Ascending aorta (tissue), 2 donors: ENCODE measurements at regions not wholly inside any gene's neighbourhood (a gene's known extent, or its start where the extent isn't known, plus 50 kb on each side); places are given as distances from the start of the nearest gene placed in this dataset.

ENCODE experiments used
- DNase-seq, 2 donors: peaks; one replicate each; pipeline ENCODE4 v3.0.0-alpha.2; 2019; ENCODE audit warnings: low spot score in 2 of 2
- H3K27ac ChIP-seq, 2 donors: fragments of 200-600 bp; sonication (generic); one replicate each; pipeline ENCODE4 v1.5.1; 2016 to 2017; ENCODE audit warnings: mild to moderate bottlenecking in 1 of 2
- H3K27me3 ChIP-seq: fragments of 200-600 bp; sonication (generic); one replicate; pipeline ENCODE4 v1.5.1; 2017
- H3K36me3 ChIP-seq, 2 donors: fragments of 200-600 bp; sonication (generic); one replicate each; pipeline ENCODE4 v1.5.1; 2016
- H3K4me1 ChIP-seq, 2 donors: fragments of 200-600 bp; sonication (generic); one replicate each; pipeline ENCODE4 v1.5.1; 2016 to 2017; ENCODE audit warnings: mild to moderate bottlenecking in 1 of 2
- H3K4me3 ChIP-seq, 2 donors: fragments of 200-600 bp; sonication (generic); one replicate each; pipeline ENCODE4 v1.5.1; 2016 to 2017; ENCODE audit warnings: mild to moderate bottlenecking in 1 of 2
- H3K9me3 ChIP-seq, 2 donors: fragments of 200-600 bp; sonication (generic); one replicate each; pipeline ENCODE4 v1.5.1; 2016
- intact Hi-C: fragments of 100-400 bp; cut with DNase I; formaldehyde crosslinking; loops from one replicate; pipeline ENCODE4 v1.15.1; 2023
- TF ChIP-seq, protein P1 (sequence below), 3 experiments: fragments of 200-600 bp in 2 of 3; fragments of 450-650 bp in 1 of 3; sonication (generic) in 2 of 3; IDR thresholded peaks; one replicate each; pipeline ENCODE4 v1.5.1; 2016 to 2019; ENCODE audit warnings: antibody characterized with exemption in 3 of 3, mild to moderate bottlenecking in 1 of 3, moderate library complexity in 1 of 3

DNA sequence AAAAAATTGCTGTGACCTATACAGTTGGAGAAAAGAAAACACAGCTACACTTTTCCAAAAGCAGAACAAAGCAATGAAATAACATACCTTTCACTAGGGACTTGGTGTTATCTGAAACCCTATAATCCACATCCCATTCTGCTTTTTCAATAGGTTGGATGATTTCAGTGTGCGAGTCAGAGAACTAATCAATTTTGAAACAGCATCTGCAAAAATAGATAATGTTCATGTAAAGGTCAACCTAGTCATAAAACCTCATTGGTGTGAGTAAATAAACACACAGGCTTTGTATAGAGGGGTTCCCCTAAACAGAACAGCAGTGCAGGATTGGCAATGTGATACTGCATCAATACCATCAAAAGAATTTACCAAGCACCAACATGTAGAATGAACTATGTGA is 173.0 kb upstream of the G2E3 start:
- no peak for DNase-seq
- Histone ChIP-seq H3K4me3 (no peak overlapping the region), H3K36me3 (no peaks in the 10 kb centered on the region), H3K9me3 (no peaks in the 10 kb centered on the region), H3K27ac (no peak overlapping the region), H3K27me3 (no peaks in the 10 kb centered on the region), H3K4me1 (no peaks in the 10 kb centered on the region)
- intact Hi-C loops: no loop called here
- TF ChIP-seq, protein P1, sequence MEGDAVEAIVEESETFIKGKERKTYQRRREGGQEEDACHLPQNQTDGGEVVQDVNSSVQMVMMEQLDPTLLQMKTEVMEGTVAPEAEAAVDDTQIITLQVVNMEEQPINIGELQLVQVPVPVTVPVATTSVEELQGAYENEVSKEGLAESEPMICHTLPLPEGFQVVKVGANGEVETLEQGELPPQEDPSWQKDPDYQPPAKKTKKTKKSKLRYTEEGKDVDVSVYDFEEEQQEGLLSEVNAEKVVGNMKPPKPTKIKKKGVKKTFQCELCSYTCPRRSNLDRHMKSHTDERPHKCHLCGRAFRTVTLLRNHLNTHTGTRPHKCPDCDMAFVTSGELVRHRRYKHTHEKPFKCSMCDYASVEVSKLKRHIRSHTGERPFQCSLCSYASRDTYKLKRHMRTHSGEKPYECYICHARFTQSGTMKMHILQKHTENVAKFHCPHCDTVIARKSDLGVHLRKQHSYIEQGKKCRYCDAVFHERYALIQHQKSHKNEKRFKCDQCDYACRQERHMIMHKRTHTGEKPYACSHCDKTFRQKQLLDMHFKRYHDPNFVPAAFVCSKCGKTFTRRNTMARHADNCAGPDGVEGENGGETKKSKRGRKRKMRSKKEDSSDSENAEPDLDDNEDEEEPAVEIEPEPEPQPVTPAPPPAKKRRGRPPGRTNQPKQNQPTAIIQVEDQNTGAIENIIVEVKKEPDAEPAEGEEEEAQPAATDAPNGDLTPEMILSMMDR (IDR thresholded peaks at IDR 0.05): no peak

DNA sequence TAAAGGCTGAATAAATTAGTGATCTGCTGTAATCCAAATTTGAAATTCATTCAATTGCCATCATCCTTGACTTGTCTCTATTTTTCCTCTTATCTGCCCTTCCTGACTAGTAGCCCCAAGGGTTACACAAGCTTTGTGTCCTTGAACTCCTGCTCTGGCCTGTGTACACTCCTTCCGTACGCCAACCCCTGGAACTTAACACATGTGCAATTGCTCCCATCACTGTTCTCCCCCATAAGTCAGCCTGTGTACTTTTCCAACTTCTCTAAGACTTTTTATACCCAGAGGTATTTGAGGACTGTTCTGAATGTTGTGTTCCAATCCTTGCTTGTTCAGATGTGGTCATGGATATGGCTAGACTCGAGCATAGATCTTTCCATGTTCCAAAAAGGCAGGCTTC is 171.1 kb upstream of the G2E3 start:
- Histone ChIP-seq H3K27ac (no peak overlapping the region), H3K4me1 (no peaks in the 10 kb centered on the region), H3K4me3 (no peak overlapping the region), H3K36me3 (no peaks in the 10 kb centered on the region), H3K9me3 (no peaks in the 10 kb centered on the region), H3K27me3 (no peaks in the 10 kb centered on the region)
- TF ChIP-seq, protein P1 (IDR thresholded peaks at IDR 0.05): no peak
- DNase-seq: no peak
- intact Hi-C loops: no loop called here

DNA sequence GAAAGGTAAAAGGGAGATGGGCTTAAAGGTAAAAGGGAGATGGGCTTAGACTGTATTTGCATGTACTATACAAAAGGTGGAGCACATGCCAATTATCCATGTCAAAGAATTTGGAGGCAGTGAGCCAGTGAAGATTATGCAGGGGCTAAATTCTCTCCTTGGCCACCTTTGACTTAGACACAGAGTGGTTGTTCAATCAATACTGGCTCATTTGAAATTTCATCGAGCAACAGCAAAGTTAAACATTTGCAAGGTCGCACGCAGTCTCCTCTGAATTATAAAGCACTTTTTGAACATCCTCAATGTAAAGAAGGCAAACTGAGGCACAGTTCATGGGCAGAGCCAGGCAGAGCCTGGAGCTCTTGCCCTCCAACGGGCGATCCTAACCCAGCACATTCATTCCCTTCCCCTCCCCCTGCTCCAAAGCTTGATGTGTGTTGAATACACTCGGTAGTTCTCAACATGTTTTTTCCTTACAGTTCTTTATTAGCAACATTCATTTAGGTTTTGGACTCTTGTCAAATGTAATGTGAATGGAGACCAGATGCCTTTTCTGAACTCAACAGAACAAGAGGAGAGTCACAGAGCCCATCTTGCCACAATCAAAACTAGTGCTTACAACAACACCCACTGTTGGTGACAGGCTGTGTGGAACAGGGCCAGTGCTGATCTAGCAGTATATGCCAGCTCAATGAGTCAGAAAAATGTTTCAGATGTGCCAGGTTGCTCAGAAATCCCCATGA is 169.7 kb upstream of the G2E3 start:
- Histone ChIP-seq H3K36me3 (no peaks in the 10 kb centered on the region), H3K4me3 (no peak overlapping the region), H3K27ac (no peak overlapping the region), H3K4me1 (no peaks in the 10 kb centered on the region), H3K9me3 (no peaks in the 10 kb centered on the region), H3K27me3 (no peaks in the 10 kb centered on the region)
- intact Hi-C loops: no loop called here
- DNase-seq: peak in 1 of 2 donors; percentile 64
- TF ChIP-seq, protein P1 (IDR thresholded peaks at IDR 0.05): no peak

GRCh38 chr14:30389877-30390385 is 169.0 kb upstream of the G2E3 start:
- no peak overlapping the region for H3K4me3 ChIP-seq
- no peaks in the 10 kb centered on the region for H3K9me3 ChIP-seq
- H3K27me3 ChIP-seq: no peaks in the 10 kb centered on the region
- TF ChIP-seq, protein P1 (IDR thresholded peaks at IDR 0.05): no peak
- intact Hi-C loops: no loop called here
- DNase-seq: no peak
- H3K4me1 ChIP-seq: no peaks in the 10 kb centered on the region
- no peaks in the 10 kb centered on the region for H3K36me3 ChIP-seq
- no peak overlapping the region for H3K27ac ChIP-seq

DNA sequence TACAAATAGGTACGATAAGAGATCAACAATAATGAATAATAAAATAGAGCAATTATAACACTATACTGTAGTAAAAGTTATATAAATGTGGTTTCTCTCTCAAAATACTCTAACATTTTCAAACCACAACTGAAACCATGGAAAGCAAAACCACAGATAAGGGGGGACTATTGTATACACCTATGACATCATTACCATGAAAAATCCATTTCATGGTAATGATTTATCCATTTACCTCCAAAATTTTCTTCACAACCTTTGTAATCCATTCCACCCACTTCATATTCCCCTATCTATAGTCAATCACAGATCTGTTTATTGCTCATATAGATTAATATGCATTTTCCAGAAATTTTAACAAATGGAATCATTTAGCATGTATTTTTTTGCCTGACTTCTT is 163.9 kb upstream of the G2E3 start:
- TF ChIP-seq, protein P1 (IDR thresholded peaks at IDR 0.05): no peak
- H3K4me3 ChIP-seq: no peak overlapping the region
- H3K36me3 ChIP-seq: no peaks in the 10 kb centered on the region
- intact Hi-C loops: no loop called here
- no peaks in the 10 kb centered on the region for H3K9me3 ChIP-seq
- no peak overlapping the region for H3K27ac ChIP-seq
- H3K27me3 ChIP-seq: no peaks in the 10 kb centered on the region
- DNase-seq: no peak
- no peaks in the 10 kb centered on the region for H3K4me1 ChIP-seq
